ENCODE measurements at regions not wholly inside any gene's neighbourhood (a gene's known extent, or its start where the extent isn't known, plus 50 kb on each side); places are given as distances from the start of the nearest gene placed in this dataset.
A peak's percentile ranks its signal among the peaks of the same experiment; 100 is the strongest.

- no peaks in the 10 kb centered on the region for H3K9me3 ChIP-seq (ENCODE audit: low read length)
- peaks cover 39% of the 10 kb centered on the region for H3K4me1 ChIP-seq (ENCODE audit: insufficient read depth, low read length)
- FAIRE-seq (peak; percentile 36), ATAC-seq (peak; percentile 54), DNase-seq (ENCODE audit: low spot score) (peak; percentile 94)
- no peaks in the 10 kb centered on the region for H3K27me3 ChIP-seq (ENCODE audit: control insufficient read depth in 1 of 2, insufficient read depth in 2 of 2, low read length in 2 of 2)
- no peaks in the 10 kb centered on the region for H3K79me2 ChIP-seq (ENCODE audit: insufficient read depth, low read length)
- no peaks in the 10 kb centered on the region for H3K36me3 ChIP-seq (replicated peaks in 1 of 2; ENCODE audit: control insufficient read depth in 1 of 2, insufficient read depth in 2 of 2, low read length in 2 of 2)
- ChIA-PET CTCF (ENCODE audit: low intra/inter-chr PET ratio, low total read pairs) (no interaction called here), POLR2A (interaction anchor here (0.8 to 2.5 kb wide), 3 partner anchors 19 to 75 kb away, joined by 3 to 19 read pairs (median 5); no protein-coding TSS in a partner anchor)
- H3K9ac ChIP-seq (ENCODE audit: insufficient read depth, low read depth, low read length) = no peak overlapping the region
- WGBS (ENCODE audit: low lambda C conversion rate) = 71% methylated on average over 3 of the region's 3 CpGs
- no peak overlapping the region for H3K4me3 ChIP-seq (replicated peaks in 1 of 3; ENCODE audit: insufficient read depth in 1 of 3, low read depth in 2 of 3, low read length in 3 of 3)
- no TSS peak for BruUV-seq (replicated peaks)
- intact Hi-C loops (cut with micrococcal nuclease; ENCODE audit: unreplicated experiment) (loop anchor here (1.0 to 2.0 kb wide), 2 partner anchors 74 to 195 kb away; no protein-coding TSS in a partner anchor), in situ Hi-C loops (cut with HindIII; ENCODE audit: extremely low pct_ligation_motif_present, low pct_unique_long_range_greater_than_20kb) (no loop called here)
- H2AFZ ChIP-seq (ENCODE audit: low read length) = peak overlapping the region; percentile 16
- peak overlapping the region; percentile 55 for H3K27ac ChIP-seq (ENCODE audit: extremely low read length, insufficient read depth, low read length)
- no peaks in the 10 kb centered on the region for H4K20me1 ChIP-seq (ENCODE audit: insufficient read depth, low read length)
- peak overlapping the region; percentile 25 for H3K4me2 ChIP-seq (ENCODE audit: low read depth, low read length)
- no peak for TF ChIP-seq MATR3 (CRISPR knock-in tag; IDR thresholded peaks at IDR 0.05)
- TF ChIP-seq NONO (IDR thresholded peaks at IDR 0.05) = no peak
- TF ChIP-seq NONO (CRISPR knock-in tag; conservative IDR thresholded peaks at IDR 0.05) = no peak
- no peak for TF ChIP-seq AKAP8 (CRISPR knock-in tag; IDR thresholded peaks at IDR 0.05)
- TF ChIP-seq ZKSCAN5 (CRISPR knock-in tag; IDR thresholded peaks at IDR 0.05) = peak; percentile 44; the same call in 1 of the 2 replicates
- TF ChIP-seq ZBTB40 (IDR thresholded peaks at IDR 0.05) = no peak
- no peak for TF ChIP-seq ZBTB40 (CRISPR knock-in tag; IDR thresholded peaks at IDR 0.05)
- 0 out of 2 replicates have a peak, but pooled peaks have one; percentile 77 for TF ChIP-seq TOE1 (CRISPR knock-in tag; IDR thresholded peaks at IDR 0.05)
- peak; percentile 45; the same call in 1 of the 2 replicates for TF ChIP-seq KMT2B (CRISPR knock-in tag; IDR thresholded peaks at IDR 0.05)
- 0 out of 2 replicates have a peak, but pooled peaks have one; percentile 54 for TF ChIP-seq ATF6 (CRISPR knock-in tag; conservative IDR thresholded peaks at IDR 0.05)
These were observed 196.1 kb downstream of the TTC6 start for GRCh38 chr14:37791384-37792036.
